ENCODE measurements at regions not wholly inside any gene's neighbourhood (a gene's known extent, or its start where the extent isn't known, plus 50 kb on each side); places are given as distances from the start of the nearest gene placed in this dataset.

- no peak for TF ChIP-seq GATA3 (IDR thresholded peaks at IDR 0.05; ENCODE audit: low read depth, low read length)
- no peak for TF ChIP-seq GATA2 (IDR thresholded peaks at IDR 0.05; ENCODE audit: low read depth, low read length)
Measured at GRCh38 chr12:93094988-93095737, 166.1 kb upstream of the EEA1 start.

Measured in SH-SY5Y (cell line).